Activated CD4-positive, alpha-beta T cell treated with anti-CD3 and anti-CD28 coated beads, Interleukin-2, Interleukin-6, amounts not matched to agents 100 ng/mL and 50 ng/mL, durations not matched to agents 16 hours and 8 hours (primary cell): ENCODE measurements at regions not wholly inside any gene's neighbourhood (a gene's known extent, or its start where the extent isn't known, plus 50 kb on each side); places are given as distances from the start of the nearest gene placed in this dataset.

Experiments used
- DNase-seq: peaks from one replicate; pipeline ENCODE4 v3.0.0-alpha.2; 2020

DNA sequence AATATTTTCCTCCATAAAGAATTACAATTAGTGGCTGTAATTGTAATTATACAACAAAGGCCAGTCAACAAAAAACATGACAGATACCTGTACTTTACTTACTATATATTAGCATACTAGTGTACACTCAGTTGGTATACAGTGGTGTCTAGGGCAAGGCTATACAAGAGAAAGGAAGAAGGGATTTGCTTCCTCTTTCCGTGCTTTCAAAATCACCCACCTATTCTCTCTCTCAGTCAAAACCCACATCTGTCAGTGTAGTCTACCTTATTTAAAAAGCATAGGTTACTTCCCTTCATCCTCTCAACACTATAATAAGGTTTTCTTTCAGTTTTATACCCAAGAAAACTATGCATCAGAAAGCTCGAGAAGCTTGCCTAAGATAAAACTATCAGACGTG is 355.8 kb upstream of the NR5A2 start:
- DNase-seq, result no peak

DNA sequence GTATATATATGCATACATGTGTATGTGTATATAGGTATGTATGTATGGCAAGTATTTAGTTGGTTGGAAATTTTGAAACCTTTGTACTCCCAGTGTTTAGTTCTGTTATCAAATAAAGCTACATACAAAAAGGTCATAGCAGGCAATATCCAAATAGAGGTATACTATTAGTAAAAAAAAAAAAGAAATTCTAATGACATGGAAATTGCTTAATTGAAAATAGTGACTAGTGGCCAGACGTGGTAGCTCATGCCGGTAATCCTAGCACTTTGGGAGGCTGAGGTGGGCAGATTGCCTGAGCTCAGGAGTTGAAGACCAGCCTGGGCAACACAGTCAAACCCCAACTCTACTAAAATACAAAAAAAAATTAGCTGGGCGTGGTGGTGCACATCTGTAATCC is 351.6 kb upstream of the NR5A2 start:
- no peak for DNase-seq

DNA sequence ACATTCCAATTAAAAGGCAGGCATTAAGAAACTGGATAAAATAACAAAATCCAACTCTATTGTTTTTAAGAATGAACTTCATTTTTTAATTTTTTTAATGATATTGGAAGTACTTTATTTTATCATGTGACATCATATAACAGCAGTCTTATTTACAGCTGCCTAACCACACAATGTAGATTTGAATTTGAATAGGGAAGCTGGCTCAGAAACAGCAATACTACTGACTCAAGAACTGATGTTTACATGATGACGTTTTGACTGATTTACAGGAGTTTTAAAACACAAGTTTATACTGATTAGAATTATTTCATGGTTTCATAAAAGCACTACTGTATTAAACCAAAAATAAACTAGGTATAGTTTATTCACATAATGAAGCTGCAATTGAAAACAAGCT is 348.7 kb upstream of the NR5A2 start:
- no peak for DNase-seq

DNA sequence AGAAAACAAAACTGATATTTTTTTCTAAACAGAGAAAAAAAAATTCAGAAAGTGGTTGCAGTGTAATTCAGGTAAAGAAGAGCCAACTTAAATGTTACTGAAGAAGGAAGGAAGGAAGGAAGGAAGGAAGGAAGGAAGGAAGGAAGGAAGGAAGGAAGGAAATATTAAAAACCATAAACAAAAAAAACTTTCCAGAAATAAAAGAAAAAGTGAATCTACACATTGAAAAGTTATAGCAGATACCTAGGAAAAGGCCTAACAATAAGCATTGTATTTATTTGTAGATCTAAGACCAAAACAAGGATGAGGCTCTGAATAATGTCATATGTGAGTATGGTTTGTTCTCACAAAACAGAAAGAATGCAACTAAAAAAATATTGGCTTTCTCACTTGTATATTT is 345.4 kb upstream of the NR5A2 start:
- DNase-seq, result no peak

GRCh38 chr1:199684686-199685273 is 342.7 kb upstream of the NR5A2 start:
- DNase-seq, result peak; percentile 43

GRCh38 chr1:199685369-199685768 is 342.1 kb upstream of the NR5A2 start:
- DNase-seq, result no peak

- no peak for DNase-seq
Measured at GRCh38 chr1:199687321-199687720, 340.2 kb upstream of the NR5A2 start.

DNA sequence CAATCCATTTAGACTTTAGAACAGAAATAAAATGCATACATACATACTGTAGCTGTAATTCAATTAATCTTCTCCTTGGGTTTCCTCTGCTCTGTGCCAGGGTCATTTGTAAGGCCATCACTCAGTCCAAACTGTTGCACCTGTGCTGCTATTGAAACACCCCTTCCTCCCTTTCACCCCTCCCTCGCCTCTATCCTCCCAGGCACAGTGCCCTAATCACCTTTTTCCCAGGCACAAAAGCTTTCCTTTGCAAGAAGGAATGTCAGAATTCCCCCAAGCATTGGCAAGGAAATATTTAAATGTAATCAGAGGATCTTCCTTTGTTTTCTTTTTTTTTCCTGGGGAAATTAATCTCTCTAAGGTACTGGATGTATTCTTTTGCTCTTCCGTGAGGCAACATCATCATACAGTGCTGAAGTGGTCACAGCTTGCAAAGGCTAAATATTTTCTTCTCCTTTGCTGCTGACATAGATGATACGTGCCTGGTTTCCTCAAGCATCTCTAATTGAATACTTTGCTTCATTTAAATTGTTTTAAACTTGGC is 339.3 kb upstream of the NR5A2 start:
- DNase-seq, result no peak

- no peak for DNase-seq
Measured at GRCh38 chr1:199688774-199689173, 338.7 kb upstream of the NR5A2 start.

- DNase-seq, result no peak
Measured at GRCh38 chr1:199690496-199690895, 337.0 kb upstream of the NR5A2 start.

GRCh38 chr1:199691540-199691939 is 336.0 kb upstream of the NR5A2 start:
- DNase-seq, result no peak

- no peak for DNase-seq
Measured at GRCh38 chr1:199693724-199694123, 333.8 kb upstream of the NR5A2 start.

DNA sequence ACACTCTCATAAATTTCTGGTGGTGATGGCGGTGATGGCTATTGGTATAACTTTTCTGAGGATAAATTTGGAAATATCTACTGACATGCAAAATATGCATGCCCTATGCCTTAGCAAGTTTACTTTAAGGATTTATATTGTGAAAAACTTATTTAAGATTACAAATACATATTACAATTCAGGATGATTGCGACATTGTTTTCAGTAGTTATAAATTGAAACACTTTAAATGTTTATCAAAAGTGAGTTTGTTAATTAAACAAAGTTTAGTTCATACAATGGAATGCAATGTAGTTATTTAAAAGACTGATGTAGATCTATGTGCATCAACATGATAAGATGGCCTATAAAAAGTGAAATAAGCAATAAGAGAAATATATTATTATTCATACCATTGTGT is 331.3 kb upstream of the NR5A2 start:
- no peak for DNase-seq

GRCh38 chr1:199698222-199698621 is 329.3 kb upstream of the NR5A2 start:
- DNase-seq, result no peak

- DNase-seq, result no peak
Measured at GRCh38 chr1:199700551-199700950, 327.0 kb upstream of the NR5A2 start.

DNA sequence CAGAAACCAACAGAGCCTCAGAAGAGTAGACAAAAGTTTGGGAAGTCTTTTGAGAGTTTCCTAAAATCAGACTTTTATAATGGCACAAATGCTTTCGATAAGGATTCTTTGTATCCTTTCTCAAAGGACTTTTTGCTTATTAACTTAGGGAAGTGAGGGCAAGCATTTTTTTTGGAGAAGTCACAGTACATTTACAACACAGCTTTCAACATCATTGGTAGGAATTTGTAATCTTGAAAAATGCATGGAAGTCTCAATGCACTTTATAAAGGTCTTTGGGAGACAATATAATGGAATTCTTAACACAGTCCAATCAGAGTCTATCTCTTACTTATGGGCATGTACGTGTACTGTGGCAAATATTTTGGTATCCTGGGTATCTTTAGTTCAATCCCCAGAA is 325.8 kb upstream of the NR5A2 start:
- DNase-seq, result no peak

GRCh38 chr1:199704231-199704630 is 323.3 kb upstream of the NR5A2 start:
- no peak for DNase-seq

GRCh38 chr1:199705825-199706224 is 321.7 kb upstream of the NR5A2 start:
- DNase-seq, result no peak

- DNase-seq, result no peak
Measured at GRCh38 chr1:199706826-199707606, 320.5 kb upstream of the NR5A2 start.

GRCh38 chr1:199710974-199711373 is 316.5 kb upstream of the NR5A2 start:
- no peak for DNase-seq

- DNase-seq, result no peak
Measured at GRCh38 chr1:199716729-199717128, 310.8 kb upstream of the NR5A2 start.

DNA sequence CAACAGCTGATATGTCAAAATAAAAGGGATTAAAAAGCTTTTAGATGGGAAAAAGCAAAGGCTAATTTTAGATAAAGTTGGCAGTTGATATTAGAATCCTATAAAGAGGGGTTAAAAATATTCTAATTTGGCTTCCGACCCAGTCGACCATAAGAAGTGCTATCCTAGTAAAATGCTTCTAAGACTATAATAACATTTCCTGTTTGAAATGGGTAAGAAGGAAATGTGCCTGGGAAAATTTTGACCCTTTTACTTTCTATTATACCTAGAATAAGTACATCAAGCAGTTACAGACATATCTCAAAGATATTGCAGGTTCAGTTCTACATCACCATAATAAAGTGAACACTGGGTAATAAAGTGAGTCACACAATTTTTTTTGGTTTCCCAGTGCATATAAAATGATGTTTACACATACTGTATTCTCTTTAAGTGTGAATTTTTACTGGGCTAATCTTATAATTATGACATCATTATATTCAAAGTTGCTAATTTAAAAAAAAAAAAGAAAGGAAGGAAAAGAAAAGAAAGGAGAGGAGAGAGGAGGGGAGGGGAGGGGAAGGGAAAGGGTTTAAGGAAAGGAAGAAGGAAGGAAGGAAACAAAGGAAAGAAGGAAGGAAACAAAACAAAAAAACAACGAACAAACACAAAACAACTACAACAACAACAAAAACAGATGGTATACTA is 308.2 kb upstream of the NR5A2 start:
- DNase-seq, result no peak

- no peak for DNase-seq
Measured at GRCh38 chr1:199720496-199720895, 307.0 kb upstream of the NR5A2 start.

- no peak for DNase-seq
Measured at GRCh38 chr1:199721001-199721400, 306.5 kb upstream of the NR5A2 start.
